ENCODE measurements at regions not wholly inside any gene's neighbourhood (a gene's known extent, or its start where the extent isn't known, plus 50 kb on each side); places are given as distances from the start of the nearest gene placed in this dataset.
"Not testable (repeated sequence)": the region's sequence is repeated elsewhere in the genome, so short reads cannot be mapped to it uniquely, and the experiment has no call there.

DNA sequence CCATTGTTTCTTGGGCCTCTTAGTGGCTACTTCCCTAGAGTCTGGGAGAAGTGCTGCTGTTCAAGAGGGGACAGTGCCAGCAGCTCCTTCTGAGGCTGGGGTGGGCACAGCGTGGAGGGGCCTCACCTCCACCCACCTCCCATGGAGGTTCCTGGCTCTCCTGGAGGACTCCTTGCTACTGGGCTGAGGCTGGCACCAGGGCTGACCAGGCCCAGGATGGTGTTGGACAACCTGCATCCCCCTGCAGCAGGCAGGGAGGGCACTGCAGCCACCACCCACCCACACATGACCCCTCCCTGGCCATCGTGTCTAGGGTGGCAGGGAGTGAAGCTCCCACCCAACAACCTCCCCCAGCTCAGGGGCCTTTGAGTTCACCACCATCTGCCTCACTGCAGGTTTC, 1549.3 kb upstream of the USP9Y start:
- H3K9me3 ChIP-seq; H3K27me3 ChIP-seq; intact Hi-C loops (cut with DNase I); DNase-seq; H3K27ac ChIP-seq; H3K4me1 ChIP-seq; H3K36me3 ChIP-seq; H3K4me3 ChIP-seq: not testable (repeated sequence)
- 71% methylated on average over 1 of the region's 2 CpGs; no CpG with 5 or more reads in 1 of the 2 donors for WGBS, 2 donors

DNA sequence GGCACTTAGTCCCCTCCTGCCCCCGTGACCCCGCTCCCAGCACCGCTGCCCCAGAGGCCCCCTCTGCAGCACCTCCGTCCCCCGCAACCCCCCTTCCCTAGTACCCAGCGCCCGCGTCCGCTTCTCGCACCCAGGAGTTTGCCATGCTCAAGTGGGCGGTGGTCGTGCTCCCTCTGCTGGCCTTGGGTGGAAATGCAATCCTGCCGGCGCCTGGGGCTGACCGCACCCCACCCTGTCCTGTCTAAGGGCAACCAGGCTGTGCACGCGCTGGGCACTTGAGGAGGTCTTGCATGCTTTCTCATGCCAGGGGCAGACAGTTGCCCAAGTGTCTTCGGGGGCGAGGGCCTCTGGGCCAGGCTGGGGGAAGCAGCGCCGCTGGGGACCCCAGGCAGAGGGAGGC, 1544.9 kb upstream of the USP9Y start:
- H3K36me3 ChIP-seq; H3K4me1 ChIP-seq; DNase-seq; H3K9me3 ChIP-seq; H3K27me3 ChIP-seq; intact Hi-C loops (cut with DNase I); H3K27ac ChIP-seq; H3K4me3 ChIP-seq: not testable (repeated sequence)
- no CpG with 5 or more reads among the region's 21 CpGs for WGBS, 2 donors

DNA sequence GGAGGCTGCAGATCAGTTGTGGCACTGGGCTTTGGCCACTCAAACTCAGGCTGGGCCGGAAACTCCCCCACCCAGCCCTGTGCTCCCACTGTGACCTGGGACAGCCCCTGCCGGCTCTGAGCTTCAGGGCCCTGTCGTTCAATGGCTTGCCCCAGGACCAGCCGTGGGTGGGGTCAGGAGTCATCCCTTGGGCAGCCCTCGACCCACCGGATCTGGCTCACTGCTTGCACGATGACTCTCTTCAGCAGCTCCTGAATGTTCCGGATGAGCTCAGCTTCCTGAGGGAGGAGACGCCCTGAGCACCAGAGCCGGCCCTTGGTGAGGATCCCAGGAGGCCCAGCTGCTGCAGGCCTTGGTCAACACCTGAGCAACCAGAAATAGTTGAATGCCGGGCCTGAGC, 1544.2 kb upstream of the USP9Y start:
- H3K9me3 ChIP-seq; H3K36me3 ChIP-seq; H3K27ac ChIP-seq; DNase-seq; H3K4me1 ChIP-seq; H3K4me3 ChIP-seq; H3K27me3 ChIP-seq; intact Hi-C loops (cut with DNase I): not testable (repeated sequence)
- no CpG with 5 or more reads among the region's 11 CpGs for WGBS, 2 donors

DNA sequence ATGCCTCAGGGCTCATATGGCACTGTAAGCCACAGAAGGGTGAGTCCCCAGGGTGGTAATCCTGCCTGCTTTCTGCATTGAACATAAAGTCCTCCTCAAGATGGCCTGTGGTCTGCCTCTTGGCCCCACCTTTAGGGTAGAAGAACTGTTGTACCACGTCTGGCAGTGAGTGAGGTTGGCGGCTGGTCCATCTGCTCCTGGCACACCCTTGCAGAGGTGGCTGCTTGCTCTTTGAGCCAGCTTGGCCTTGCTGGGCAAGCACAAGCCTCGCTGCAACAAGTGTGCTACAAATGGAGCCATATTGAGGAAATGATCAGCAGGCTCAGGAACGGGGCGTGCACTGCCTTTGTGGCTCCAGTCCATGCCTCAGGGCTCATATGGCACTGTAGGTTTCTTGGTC, 1524.0 kb upstream of the USP9Y start:
- H3K27me3 ChIP-seq; intact Hi-C loops (cut with DNase I); H3K27ac ChIP-seq; H3K9me3 ChIP-seq; DNase-seq; H3K4me3 ChIP-seq; H3K36me3 ChIP-seq; H3K4me1 ChIP-seq: not testable (repeated sequence)
- no CpG with 5 or more reads among the region's 5 CpGs for WGBS, 2 donors

DNA sequence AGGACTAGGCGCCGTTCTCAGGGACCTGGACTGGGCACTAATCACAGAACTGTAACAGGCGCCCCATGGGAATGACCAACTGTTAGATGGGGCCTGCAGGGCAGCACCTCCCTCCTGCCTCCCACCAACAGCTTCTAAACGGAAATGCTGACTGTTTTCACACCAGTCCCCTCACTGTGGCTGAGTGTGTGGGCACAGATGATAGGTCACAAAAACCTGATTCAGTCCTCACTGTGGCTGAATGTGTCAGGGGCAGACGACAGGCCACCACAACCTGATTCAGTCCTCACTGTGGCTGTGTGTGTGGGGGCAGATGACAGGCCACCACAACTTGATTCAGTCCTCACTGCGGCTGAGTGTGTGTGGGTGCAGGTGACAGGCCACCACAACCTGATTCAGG, 1499.9 kb upstream of the USP9Y start:
- H3K4me3 ChIP-seq; intact Hi-C loops (cut with DNase I); H3K4me1 ChIP-seq; DNase-seq; H3K36me3 ChIP-seq; H3K27me3 ChIP-seq; H3K9me3 ChIP-seq; H3K27ac ChIP-seq: not testable (repeated sequence)
- 71% methylated on average over 5 of the region's 6 CpGs; no CpG with 5 or more reads in 1 of the 2 donors for WGBS, 2 donors

DNA sequence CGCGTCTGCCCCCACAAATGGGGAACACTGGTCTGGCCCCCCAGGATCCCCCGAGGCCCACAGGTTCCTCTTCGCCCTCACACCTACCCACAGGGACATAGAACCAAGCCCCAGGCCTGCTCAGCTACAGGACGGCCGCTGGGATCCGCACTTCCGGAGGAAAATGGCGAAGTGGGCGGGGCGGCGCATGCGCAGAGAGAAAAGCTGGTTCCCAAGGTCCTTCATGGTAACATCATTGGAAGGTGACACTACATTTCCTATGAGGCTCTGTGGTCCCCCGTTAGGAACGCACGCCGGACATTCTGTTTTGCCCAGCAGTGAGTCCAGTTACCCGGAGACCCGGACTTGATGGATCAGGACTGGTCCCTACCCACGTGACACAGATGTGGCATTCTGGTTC, 1486.2 kb upstream of the USP9Y start:
- DNase-seq; intact Hi-C loops (cut with DNase I); H3K36me3 ChIP-seq; H3K27me3 ChIP-seq; H3K9me3 ChIP-seq; H3K4me1 ChIP-seq: not testable (repeated sequence)
- 80% methylated on average over 2 of the region's 20 CpGs; no CpG with 5 or more reads in 1 of the 2 donors for WGBS, 2 donors
- peak overlapping the region in 2 of 4 donors; percentile 25 to 34 for H3K4me3 ChIP-seq
- peak overlapping the region in 2 of 4 donors; percentile 9 to 39 for H3K27ac ChIP-seq

Small RNAs in the stretch of these regions (small RNA-seq; reads per million reads assigned to genes)
- gene AC134878.1 (0 reads per million in 4 donors), gene AC140113.1 (0 reads per million in 4 donors), gene AC140113.2 (0 reads per million in 4 donors), gene AC140113.3 (0 reads per million in 4 donors), gene AC140113.4 (0 reads per million in 4 donors), gene ANKRD20A6P (0 reads per million in 4 donors)

Data from esophagus squamous epithelium (tissue), 5 donors.